GM12865 (cell line): ENCODE measurements at regions not wholly inside any gene's neighbourhood (a gene's known extent, or its start where the extent isn't known, plus 50 kb on each side); places are given as distances from the start of the nearest gene placed in this dataset.

ENCODE experiments used
- DNase-seq: peaks from one replicate; pipeline ENCODE4 v3.0.0; 2010; ENCODE audit warnings: low read depth
- H3K4me3 ChIP-seq: 2 replicates; pipeline ENCODE4 v1.5.1; 2011; ENCODE audit warnings: mild to moderate bottlenecking, low read depth, low read length, control low read depth
- TF ChIP-seq, protein P1 (sequence below): IDR thresholded peaks from 2 replicates; pipeline ENCODE4 v1.5.1; 2011; ENCODE audit warnings: low read length, control low read depth, low read depth, inconsistent platforms; ENCODE audit not compliant: insufficient read depth; ENCODE audit errors: missing control alignments

- TF ChIP-seq, protein P1, sequence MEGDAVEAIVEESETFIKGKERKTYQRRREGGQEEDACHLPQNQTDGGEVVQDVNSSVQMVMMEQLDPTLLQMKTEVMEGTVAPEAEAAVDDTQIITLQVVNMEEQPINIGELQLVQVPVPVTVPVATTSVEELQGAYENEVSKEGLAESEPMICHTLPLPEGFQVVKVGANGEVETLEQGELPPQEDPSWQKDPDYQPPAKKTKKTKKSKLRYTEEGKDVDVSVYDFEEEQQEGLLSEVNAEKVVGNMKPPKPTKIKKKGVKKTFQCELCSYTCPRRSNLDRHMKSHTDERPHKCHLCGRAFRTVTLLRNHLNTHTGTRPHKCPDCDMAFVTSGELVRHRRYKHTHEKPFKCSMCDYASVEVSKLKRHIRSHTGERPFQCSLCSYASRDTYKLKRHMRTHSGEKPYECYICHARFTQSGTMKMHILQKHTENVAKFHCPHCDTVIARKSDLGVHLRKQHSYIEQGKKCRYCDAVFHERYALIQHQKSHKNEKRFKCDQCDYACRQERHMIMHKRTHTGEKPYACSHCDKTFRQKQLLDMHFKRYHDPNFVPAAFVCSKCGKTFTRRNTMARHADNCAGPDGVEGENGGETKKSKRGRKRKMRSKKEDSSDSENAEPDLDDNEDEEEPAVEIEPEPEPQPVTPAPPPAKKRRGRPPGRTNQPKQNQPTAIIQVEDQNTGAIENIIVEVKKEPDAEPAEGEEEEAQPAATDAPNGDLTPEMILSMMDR = no peak
- no peak overlapping the region for H3K4me3 ChIP-seq
- DNase-seq = no peak
These were observed 307.8 kb upstream of the IRX4 start for GRCh38 chr5:2190549-2190948.

GRCh38 chr5:2188661-2189060, 305.9 kb upstream of the IRX4 start:
- no peak for DNase-seq
- H3K4me3 ChIP-seq = no peak overlapping the region
- TF ChIP-seq, protein P1 = no peak

GRCh38 chr5:2188137-2188536, 305.4 kb upstream of the IRX4 start:
- TF ChIP-seq, protein P1 = no peak
- no peak overlapping the region for H3K4me3 ChIP-seq
- DNase-seq = no peak

GRCh38 chr5:2187687-2188086, 305.0 kb upstream of the IRX4 start:
- TF ChIP-seq, protein P1 = no peak
- H3K4me3 ChIP-seq = no peak overlapping the region
- DNase-seq = no peak

- TF ChIP-seq, protein P1 = no peak
These were observed 304.4 kb upstream of the IRX4 start for GRCh38 chr5:2187156-2187555.

DNA sequence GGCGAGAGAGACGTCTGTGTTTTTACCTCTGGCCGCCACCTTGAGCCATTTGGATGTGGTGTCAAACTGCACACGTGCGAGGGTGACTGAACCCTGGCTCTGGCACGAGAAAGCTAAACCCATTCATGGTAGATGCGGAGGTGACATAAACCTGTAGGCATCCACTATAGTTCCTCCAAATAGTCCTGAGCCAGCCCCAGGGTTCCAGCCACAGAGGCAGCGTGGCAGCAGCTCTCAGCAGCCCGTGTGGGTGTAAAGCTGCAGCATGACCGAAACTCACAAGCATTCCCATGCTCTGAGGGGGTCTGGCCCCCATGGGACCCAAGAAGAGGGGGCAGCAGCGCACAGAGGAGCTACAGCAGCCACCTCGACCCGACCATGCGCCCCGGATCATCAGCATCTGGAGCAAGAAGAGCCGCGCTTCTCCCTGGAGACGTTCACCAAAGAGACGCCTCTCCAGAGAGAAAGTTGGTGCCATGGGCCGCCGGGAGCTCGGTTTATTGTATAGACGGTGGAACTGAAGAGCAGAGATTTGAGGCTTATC, 303.8 kb upstream of the IRX4 start:
- TF ChIP-seq, protein P1 = no peak
- H3K4me3 ChIP-seq = no peak overlapping the region
- DNase-seq = no peak

More at GRCh38 chr5:2187156-2187555, 304.4 kb upstream of the IRX4 start:
- no peak for DNase-seq
- no peak overlapping the region for H3K4me3 ChIP-seq
